Ishikawa (cell line): ENCODE measurements at regions not wholly inside any gene's neighbourhood (a gene's known extent, or its start where the extent isn't known, plus 50 kb on each side); places are given as distances from the start of the nearest gene placed in this dataset.

Experiments used
- CEBPB ChIP-seq: IDR thresholded peaks from 2 replicates; pipeline ENCODE4 v1.6.1; 2012
- CREB1 ChIP-seq: IDR thresholded peaks from 2 replicates; pipeline ENCODE4 v1.6.1; 2012; ENCODE audit warnings: low read depth
- EGR1 ChIP-seq: IDR thresholded peaks from 2 replicates; pipeline ENCODE4 v1.6.1; 2012
- EP300 ChIP-seq: IDR thresholded peaks from 2 replicates; pipeline ENCODE4 v1.6.1; 2012; ENCODE audit warnings: borderline replicate concordance
- FOXM1 ChIP-seq: IDR thresholded peaks from 2 replicates; pipeline ENCODE4 v1.6.1; 2012; ENCODE audit warnings: low read depth, borderline replicate concordance
- MAX ChIP-seq: IDR thresholded peaks from 2 replicates; pipeline ENCODE4 v1.6.1; 2012
- NFIC ChIP-seq: IDR thresholded peaks from 2 replicates; pipeline ENCODE4 v1.6.1; 2012
- RAD21 ChIP-seq: IDR thresholded peaks from 2 replicates; pipeline ENCODE4 v1.6.1; 2012; ENCODE audit warnings: low read depth
- REST ChIP-seq: IDR thresholded peaks from 2 replicates; pipeline ENCODE4 v1.6.1; 2012; ENCODE audit warnings: low read depth, mild to moderate bottlenecking
- TAF1 ChIP-seq: IDR thresholded peaks from 2 replicates; pipeline ENCODE4 v1.6.1; 2012; ENCODE audit warnings: low read depth, mild to moderate bottlenecking
- TCF12 ChIP-seq: IDR thresholded peaks from 2 replicates; pipeline ENCODE4 v1.6.1; 2012; ENCODE audit warnings: low read depth
- TEAD4 ChIP-seq: IDR thresholded peaks from 2 replicates; pipeline ENCODE4 v1.6.1; 2012
- USF1 ChIP-seq: IDR thresholded peaks from 2 replicates; pipeline ENCODE4 v1.6.1; 2012
- YY1 ChIP-seq: IDR thresholded peaks from 2 replicates; pipeline ENCODE4 v1.6.1; 2012; ENCODE audit warnings: low read depth
- ZBTB7A ChIP-seq: IDR thresholded peaks from 2 replicates; pipeline ENCODE4 v1.6.1; 2012; ENCODE audit warnings: low read depth

GRCh38 chr12:131199221-131199620 is 245.5 kb downstream of the ADGRD1 start:
- TF ChIP-seq EP300 = no peak
- no peak for TF ChIP-seq CEBPB
- no peak for TF ChIP-seq RAD21

GRCh38 chr12:131202592-131203378 is 249.1 kb downstream of the ADGRD1 start:
- TF ChIP-seq CEBPB = no peak

GRCh38 chr12:131203666-131204415 is 250.1 kb downstream of the ADGRD1 start:
- TF ChIP-seq MAX (no peak), TCF12 (no peak), EP300 (no peak), YY1 (no peak), USF1 (no peak), CEBPB (no peak), TEAD4 (no peak), FOXM1 (no peak)

- TF ChIP-seq EP300 (no peak), CEBPB (no peak), FOXM1 (no peak), YY1 (no peak), CREB1 (no peak), TEAD4 (no peak), TAF1 (no peak), NFIC (no peak), RAD21 (no peak), TCF12 (no peak)
Measured at GRCh38 chr12:131204416-131205274, 250.9 kb downstream of the ADGRD1 start.

- TF ChIP-seq NFIC = no peak
- no peak for TF ChIP-seq YY1
- no peak for TF ChIP-seq CEBPB
- TF ChIP-seq REST = no peak
- no peak for TF ChIP-seq EGR1
- no peak for TF ChIP-seq MAX
- TF ChIP-seq EP300 = no peak
- TF ChIP-seq TAF1 = no peak
- TF ChIP-seq RAD21 = no peak
- no peak for TF ChIP-seq ZBTB7A
- no peak for TF ChIP-seq TEAD4
- no peak for TF ChIP-seq TCF12
Measured at GRCh38 chr12:131208425-131208824, 254.7 kb downstream of the ADGRD1 start.

GRCh38 chr12:131209082-131210070 is 255.7 kb downstream of the ADGRD1 start:
- TF ChIP-seq ZBTB7A = no peak
- no peak for TF ChIP-seq USF1
- TF ChIP-seq CEBPB = no peak
- no peak for TF ChIP-seq MAX
- TF ChIP-seq FOXM1 = no peak
- TF ChIP-seq YY1 = no peak
- TF ChIP-seq NFIC = no peak
- no peak for TF ChIP-seq TEAD4
- no peak for TF ChIP-seq TAF1
- no peak for TF ChIP-seq REST
- TF ChIP-seq TCF12 = no peak
- TF ChIP-seq EGR1 = no peak
- no peak for TF ChIP-seq RAD21
- TF ChIP-seq CREB1 = no peak
- TF ChIP-seq EP300 = no peak
